HepG2 (cell line): ENCODE measurements at regions not wholly inside any gene's neighbourhood (a gene's known extent, or its start where the extent isn't known, plus 50 kb on each side); places are given as distances from the start of the nearest gene placed in this dataset.

Source experiments
- ATAC-seq: fragments of 200-7000 bp; cut with Tn5 transposase; 3 replicates; pipeline ENCODE4 v1.9.1; 2020; ENCODE audit warnings: mild to moderate bottlenecking, moderate library complexity
- BruUV-seq: library from RNA; stranded (reverse); fragments of 400-500 nt; replicated peaks from 2 replicates; lab custom pipeline; 2021; lab: Mats Ljungman, UMichigan
- CTCF ChIA-PET: fragments of 300-600 bp; formaldehyde crosslinking; extraction: SDS; loops from one replicate; lab custom pipeline; 2021; ENCODE audit warnings: low total read pairs, inconsistent platforms, low intra/inter-chr PET ratio; lab: Yijun Ruan, JAX
- POLR2A ChIA-PET: fragments of 350-600 bp; sonication (Branson Sonifier 250); formaldehyde crosslinking; loops from one replicate; lab custom pipeline; 2020; ENCODE audit warnings: antibody characterized with exemption, inconsistent platforms; lab: Yijun Ruan, JAX
- DNase-seq: peaks from one replicate; pipeline ENCODE4 v3.0.0-alpha.2; 2015; ENCODE audit warnings: low spot score
- FAIRE-seq: peaks from 3 replicates; lab custom pipeline; 2011; peaks lifted over from hg19 to GRCh38; lab: Jason Lieb, UNC
- H2AFZ ChIP-seq: one replicate; pipeline ENCODE4 v1.6.1; 2011; ENCODE audit warnings: low read length, inconsistent platforms
- H3K27ac ChIP-seq: fragments of 300-600 bp; 3 replicates; pipeline ENCODE4 v1.8.0; 2011; ENCODE audit warnings: mixed run types, mild to moderate bottlenecking, mixed read lengths, low read length, inconsistent platforms; ENCODE audit not compliant: insufficient read depth; ENCODE audit errors: extremely low read length
- H3K27me3 ChIP-seq, 2 experiments: fragments of 200-600 bp in 1 of 2; 2 replicates in 1 of 2; 3 replicates in 1 of 2; pipeline versions ENCODE4 v1.6.0 to v1.8.0; 2011; ENCODE audit warnings: low read length in 2 of 2, mild to moderate bottlenecking in 2 of 2, moderate library complexity in 2 of 2, inconsistent platforms in 1 of 2; ENCODE audit not compliant: insufficient read depth in 2 of 2, control insufficient read depth in 1 of 2
- H3K36me3 ChIP-seq, 2 experiments: fragments of 200-600 bp in 1 of 2; replicated peaks in 1 of 2; 2 replicates in 1 of 2; 3 replicates in 1 of 2; pipeline versions ENCODE4 v1.5.1 to v1.8.0; 2011; ENCODE audit warnings: low read length in 2 of 2, inconsistent platforms in 1 of 2; ENCODE audit not compliant: insufficient read depth in 2 of 2, control insufficient read depth in 1 of 2
- H3K4me1 ChIP-seq: 2 replicates; pipeline ENCODE4 v1.5.1; 2012; ENCODE audit warnings: low read length, inconsistent platforms; ENCODE audit not compliant: insufficient read depth
- H3K4me2 ChIP-seq: 2 replicates; pipeline ENCODE4 v1.6.0; 2011; ENCODE audit warnings: low read depth, low read length, inconsistent platforms
- H3K4me3 ChIP-seq, 3 experiments: fragments of 200-600 bp in 1 of 3; sonication (generic), shearing (Covaris generic) in 1 of 3; replicated peaks in 1 of 3; 2 replicates each; pipeline ENCODE4 v1.5.1; 2011 to 2016; ENCODE audit warnings: low read length in 3 of 3, inconsistent platforms in 2 of 3, low read depth in 2 of 3, mild to moderate bottlenecking in 2 of 3, control low read depth in 1 of 3, mixed read lengths in 1 of 3; ENCODE audit not compliant: insufficient read depth in 1 of 3
- H3K79me2 ChIP-seq: one replicate; pipeline ENCODE4 v1.6.1; 2011; ENCODE audit warnings: low read length, inconsistent platforms; ENCODE audit not compliant: insufficient read depth
- H3K9ac ChIP-seq: 2 replicates; pipeline ENCODE4 v1.6.0; 2011; ENCODE audit warnings: mild to moderate bottlenecking, low read depth, low read length, inconsistent platforms; ENCODE audit not compliant: insufficient read depth
- H3K9me3 ChIP-seq: 2 replicates; pipeline ENCODE4 v1.5.1; 2012; ENCODE audit warnings: mild to moderate bottlenecking, low read length
- H4K20me1 ChIP-seq: 2 replicates; pipeline ENCODE4 v1.6.0; 2011; ENCODE audit warnings: inconsistent platforms, mild to moderate bottlenecking, low read length, moderate library complexity; ENCODE audit not compliant: insufficient read depth
- ARHGAP35 ChIP-seq: sonication (generic); formaldehyde crosslinking; IDR thresholded peaks from 2 replicates; pipeline ENCODE4 v1.9.0; 2022; ENCODE audit warnings: mild to moderate bottlenecking, inconsistent platforms, moderate library complexity, missing genetic modification reagents, borderline replicate concordance
- MEIS1 ChIP-seq: sonication (generic); formaldehyde crosslinking; IDR thresholded peaks from 2 replicates; pipeline ENCODE4 v1.9.0; 2021; ENCODE audit warnings: mild to moderate bottlenecking, missing genetic modification reagents, moderate library complexity, borderline replicate concordance
- PATZ1 ChIP-seq: sonication (generic); formaldehyde crosslinking; IDR thresholded peaks from 2 replicates; pipeline ENCODE4 v1.4.0; 2020; ENCODE audit warnings: missing genetic modification reagents
- POLR2AphosphoS2 ChIP-seq: IDR thresholded peaks from 2 replicates; pipeline ENCODE4 v1.6.1; 2011; ENCODE audit warnings: low read depth, low read length, improper control_type of control experiment
- ZNF577 ChIP-seq: sonication (generic); formaldehyde crosslinking; IDR thresholded peaks from 2 replicates; pipeline ENCODE4 v1.4.0; 2020; ENCODE audit warnings: mild to moderate bottlenecking, low read depth, missing genetic modification reagents, borderline replicate concordance
- WGBS: methylation state at CpG from one replicate; pipeline ENCODE4 v1.1.6; 2017; ENCODE audit warnings: low lambda C conversion rate; 5-methylcytosine and 5-hydroxymethylcytosine counted together
- in situ Hi-C: cut with HindIII; loops from 2 replicates; pipeline ENCODE4 v1.10.0; 2017; ENCODE audit warnings: low pct_unique_long_range_greater_than_20kb; ENCODE audit not compliant: extremely low pct_ligation_motif_present
- intact Hi-C: fragments of 100-400 bp; cut with micrococcal nuclease; formaldehyde crosslinking; loops from one replicate; pipeline ENCODE4 v1.10.0; 2022; ENCODE audit not compliant: unreplicated experiment
- TF ChIP-seq, protein P1 (sequence below): sonication (generic); formaldehyde crosslinking; IDR thresholded peaks from 2 replicates; pipeline ENCODE4 v1.8.1; 2023; ENCODE audit warnings: mild to moderate bottlenecking, missing genetic modification reagents
- TF ChIP-seq, protein P2 (sequence below): sonication (generic); formaldehyde crosslinking; IDR thresholded peaks from 2 replicates; pipeline ENCODE4 v1.5.0; 2020; ENCODE audit warnings: missing genetic modification reagents

DNA sequence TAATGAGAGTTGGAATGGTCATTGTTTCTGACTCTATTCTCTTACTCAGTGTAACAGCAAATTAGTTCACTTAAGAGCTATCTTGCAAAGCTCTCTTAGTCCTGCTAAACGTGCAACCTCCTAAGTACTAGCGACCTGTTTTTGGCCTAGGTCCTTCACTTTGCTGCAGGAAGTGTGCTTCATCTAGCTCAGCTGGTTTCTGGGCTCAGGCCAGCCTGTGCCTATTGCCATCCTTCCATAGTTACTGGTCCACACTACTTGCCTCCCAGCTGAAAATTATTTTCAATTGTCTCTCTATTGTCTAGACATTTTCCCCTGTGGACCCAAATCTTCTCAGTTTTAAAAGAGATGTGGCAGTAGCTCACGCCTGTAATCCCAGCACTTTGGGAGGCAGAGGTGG lies 561.3 kb downstream of the FGF9 start (continued):
- TF ChIP-seq, protein P1, sequence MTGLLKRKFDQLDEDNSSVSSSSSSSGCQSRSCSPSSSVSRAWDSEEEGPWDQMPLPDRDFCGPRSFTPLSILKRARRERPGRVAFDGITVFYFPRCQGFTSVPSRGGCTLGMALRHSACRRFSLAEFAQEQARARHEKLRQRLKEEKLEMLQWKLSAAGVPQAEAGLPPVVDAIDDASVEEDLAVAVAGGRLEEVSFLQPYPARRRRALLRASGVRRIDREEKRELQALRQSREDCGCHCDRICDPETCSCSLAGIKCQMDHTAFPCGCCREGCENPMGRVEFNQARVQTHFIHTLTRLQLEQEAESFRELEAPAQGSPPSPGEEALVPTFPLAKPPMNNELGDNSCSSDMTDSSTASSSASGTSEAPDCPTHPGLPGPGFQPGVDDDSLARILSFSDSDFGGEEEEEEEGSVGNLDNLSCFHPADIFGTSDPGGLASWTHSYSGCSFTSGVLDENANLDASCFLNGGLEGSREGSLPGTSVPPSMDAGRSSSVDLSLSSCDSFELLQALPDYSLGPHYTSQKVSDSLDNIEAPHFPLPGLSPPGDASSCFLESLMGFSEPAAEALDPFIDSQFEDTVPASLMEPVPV (CRISPR knock-in tag), result no peak
- TF ChIP-seq ARHGAP35 (CRISPR knock-in tag), result no peak
- no peak for TF ChIP-seq MEIS1 (CRISPR knock-in tag)

- FAIRE-seq (no peak), ATAC-seq (no peak), DNase-seq (no peak)
- in situ Hi-C loops (no loop called here), intact Hi-C loops (no loop called here)
- ChIA-PET CTCF (no interaction called here), POLR2A (no interaction called here)
- Histone ChIP-seq H3K36me3 (no peaks in the 10 kb centered on the region), H4K20me1 (no peaks in the 10 kb centered on the region), H3K4me1 (no peaks in the 10 kb centered on the region), H2AFZ (no peak overlapping the region), H3K4me3 (no peak overlapping the region), H3K79me2 (no peaks in the 10 kb centered on the region), H3K27me3 (no peaks in the 10 kb centered on the region), H3K4me2 (no peak overlapping the region), H3K27ac (no peak overlapping the region), H3K9ac (no peak overlapping the region), H3K9me3 (no peaks in the 10 kb centered on the region)
- TF ChIP-seq POLR2AphosphoS2, result no peak
- no peak for TF ChIP-seq ZNF577 (CRISPR knock-in tag)
- TF ChIP-seq, protein P2, sequence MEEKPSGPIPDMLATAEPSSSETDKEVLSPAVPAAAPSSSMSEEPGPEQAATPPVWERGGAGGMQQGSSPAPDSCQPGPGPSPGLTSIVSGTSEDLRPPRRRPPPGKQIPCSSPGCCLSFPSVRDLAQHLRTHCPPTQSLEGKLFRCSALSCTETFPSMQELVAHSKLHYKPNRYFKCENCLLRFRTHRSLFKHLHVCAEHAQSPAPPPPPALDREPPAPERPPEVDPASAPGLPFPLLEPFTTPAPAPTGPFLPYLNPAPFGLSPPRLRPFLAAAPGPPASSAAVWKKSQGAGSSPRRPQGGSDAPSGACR (CRISPR knock-in tag), result no peak
- no peak for TF ChIP-seq PATZ1 (CRISPR knock-in tag)
- 6% methylated on average over 2 of the region's 2 CpGs for WGBS
- no TSS peak for BruUV-seq
These were observed 564.5 kb downstream of the FGF9 start for GRCh38 chr13:22235285-22235949.
